ENCODE measurements at regions not wholly inside any gene's neighbourhood (a gene's known extent, or its start where the extent isn't known, plus 50 kb on each side); places are given as distances from the start of the nearest gene placed in this dataset.

DNA sequence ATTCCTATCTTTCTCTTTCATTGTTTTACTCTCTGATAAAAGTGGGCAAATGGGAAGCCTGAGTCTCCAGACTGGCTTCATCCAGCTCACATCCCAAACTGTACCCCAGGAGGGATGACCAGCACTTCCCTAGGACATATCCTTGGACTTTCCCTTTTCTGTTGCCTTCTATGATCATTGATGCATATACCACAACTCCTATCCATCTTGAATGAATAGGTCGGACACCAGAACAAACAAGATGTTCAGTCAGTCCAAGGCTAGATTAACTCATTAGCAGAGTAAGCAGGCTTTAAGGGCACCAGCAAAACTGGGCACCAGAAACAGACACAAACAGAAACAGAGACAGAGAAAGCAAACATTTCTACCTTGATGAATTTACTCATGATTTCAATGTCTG, 159.1 kb upstream of the RGMB start:
- no peak overlapping the region for H3K14ac ChIP-seq (ENCODE audit: low read length)
- H2AK5ac ChIP-seq (ENCODE audit: low read length) = no peak overlapping the region
- no peaks in the 10 kb centered on the region for H3K79me2 ChIP-seq (ENCODE audit: control insufficient read depth, insufficient read depth, low read length, poor library complexity)
- no peaks in the 10 kb centered on the region for H3K9me3 ChIP-seq (ENCODE audit: insufficient read depth, low read depth, low read length)
- no peak overlapping the region for H2BK12ac ChIP-seq (ENCODE audit: low read length)
- no peak overlapping the region for H2BK120ac ChIP-seq (ENCODE audit: insufficient read depth, low read length, poor library complexity)
- no peak overlapping the region for H4K12ac ChIP-seq (ENCODE audit: low read depth, low read length)
- H3K4me1 ChIP-seq (ENCODE audit: control insufficient read depth in 1 of 2, insufficient read depth in 2 of 2, low read length in 2 of 2) = no peaks in the 10 kb centered on the region
- no peak overlapping the region for H2BK5ac ChIP-seq (ENCODE audit: low read depth, low read length, poor library complexity)
- no peak overlapping the region for H4K91ac ChIP-seq (ENCODE audit: low read depth, low read length)
- WGBS (ENCODE audit: extremely low coverage, insufficient coverage, insufficient read length) = no CpG with 5 or more reads among the region's 1 CpG
- no peak overlapping the region for H3K4me3 ChIP-seq (ENCODE audit: low read depth, low read length)
- no peak overlapping the region for H3K9ac ChIP-seq (ENCODE audit: low read length)
- no peak overlapping the region for H3K27ac ChIP-seq (ENCODE audit: low read depth, low read length)
- H3K18ac ChIP-seq (ENCODE audit: low read length) = no peak overlapping the region
- H2AFZ ChIP-seq (ENCODE audit: insufficient read depth, low read length, poor library complexity) = no peak overlapping the region
- H3K23ac ChIP-seq (ENCODE audit: low read length) = no peak overlapping the region
- H3K4ac ChIP-seq (ENCODE audit: low read depth, low read length) = no peak overlapping the region
- DNase-seq = no peak
- no peak overlapping the region for H3K4me2 ChIP-seq (ENCODE audit: low read length)
- no peaks in the 10 kb centered on the region for H3K27me3 ChIP-seq (ENCODE audit: insufficient read depth, low read length)
- H3K79me1 ChIP-seq (ENCODE audit: low read length) = no peaks in the 10 kb centered on the region
- no peak overlapping the region for H4K8ac ChIP-seq (ENCODE audit: low read depth, low read length)
- no peaks in the 10 kb centered on the region for H3K36me3 ChIP-seq (ENCODE audit: control insufficient read depth in 1 of 2, insufficient read depth in 2 of 2, low read length in 2 of 2)

- Histone ChIP-seq H3K79me2 (ENCODE audit: control insufficient read depth, insufficient read depth, low read length, poor library complexity) (no peaks in the 10 kb centered on the region), H3K9ac (ENCODE audit: low read length) (no peak overlapping the region), H3K4ac (ENCODE audit: low read depth, low read length) (no peak overlapping the region), H3K9me3 (ENCODE audit: insufficient read depth, low read depth, low read length) (peaks cover 2% of the 10 kb centered on the region), H3K27me3 (ENCODE audit: insufficient read depth, low read length) (no peaks in the 10 kb centered on the region), H4K8ac (ENCODE audit: low read depth, low read length) (no peak overlapping the region), H2BK120ac (ENCODE audit: insufficient read depth, low read length, poor library complexity) (no peak overlapping the region), H2BK5ac (ENCODE audit: low read depth, low read length, poor library complexity) (no peak overlapping the region), H3K27ac (ENCODE audit: low read depth, low read length) (no peak overlapping the region), H4K91ac (ENCODE audit: low read depth, low read length) (no peak overlapping the region), H3K36me3 (ENCODE audit: control insufficient read depth in 1 of 2, insufficient read depth in 2 of 2, low read length in 2 of 2) (no peaks in the 10 kb centered on the region), H3K79me1 (ENCODE audit: low read length) (no peaks in the 10 kb centered on the region), H3K4me3 (ENCODE audit: low read depth, low read length) (no peak overlapping the region), H4K12ac (ENCODE audit: low read depth, low read length) (no peak overlapping the region), H2AK5ac (ENCODE audit: low read length) (no peak overlapping the region), H3K14ac (ENCODE audit: low read length) (no peak overlapping the region), H2AFZ (ENCODE audit: insufficient read depth, low read length, poor library complexity) (no peak overlapping the region), H3K4me1 (ENCODE audit: control insufficient read depth in 1 of 2, insufficient read depth in 2 of 2, low read length in 2 of 2) (no peaks in the 10 kb centered on the region), H3K18ac (ENCODE audit: low read length) (no peak overlapping the region), H2BK12ac (ENCODE audit: low read length) (no peak overlapping the region), H3K4me2 (ENCODE audit: low read length) (no peak overlapping the region), H3K23ac (ENCODE audit: low read length) (no peak overlapping the region)
- no peak for DNase-seq
- WGBS (ENCODE audit: extremely low coverage, insufficient coverage, insufficient read length) = no CpG with 5 or more reads among the region's 7 CpGs
Measured at GRCh38 chr5:98621821-98622220, 151.6 kb upstream of the RGMB start.

- H3K14ac ChIP-seq (ENCODE audit: low read length) = no peak overlapping the region
- no peak overlapping the region for H3K23ac ChIP-seq (ENCODE audit: low read length)
- no peaks in the 10 kb centered on the region for H3K4me1 ChIP-seq (ENCODE audit: control insufficient read depth in 1 of 2, insufficient read depth in 2 of 2, low read length in 2 of 2)
- no peak overlapping the region for H4K12ac ChIP-seq (ENCODE audit: low read depth, low read length)
- no peak overlapping the region for H2BK5ac ChIP-seq (ENCODE audit: low read depth, low read length, poor library complexity)
- no peaks in the 10 kb centered on the region for H3K27me3 ChIP-seq (ENCODE audit: insufficient read depth, low read length)
- no peak overlapping the region for H3K18ac ChIP-seq (ENCODE audit: low read length)
- H2BK120ac ChIP-seq (ENCODE audit: insufficient read depth, low read length, poor library complexity) = no peak overlapping the region
- no peak overlapping the region for H2AFZ ChIP-seq (ENCODE audit: insufficient read depth, low read length, poor library complexity)
- H2AK5ac ChIP-seq (ENCODE audit: low read length) = no peak overlapping the region
- DNase-seq = peak; percentile 62 to 83
- no peak overlapping the region for H3K4ac ChIP-seq (ENCODE audit: low read depth, low read length)
- H3K79me1 ChIP-seq (ENCODE audit: low read length) = no peaks in the 10 kb centered on the region
- H4K91ac ChIP-seq (ENCODE audit: low read depth, low read length) = no peak overlapping the region
- no peak overlapping the region for H3K9ac ChIP-seq (ENCODE audit: low read length)
- no peak overlapping the region for H3K27ac ChIP-seq (ENCODE audit: low read depth, low read length)
- H3K9me3 ChIP-seq (ENCODE audit: insufficient read depth, low read depth, low read length) = peaks cover 2% of the 10 kb centered on the region
- H4K8ac ChIP-seq (ENCODE audit: low read depth, low read length) = no peak overlapping the region
- no peak overlapping the region for H3K4me3 ChIP-seq (ENCODE audit: low read depth, low read length)
- no peaks in the 10 kb centered on the region for H3K36me3 ChIP-seq (ENCODE audit: control insufficient read depth in 1 of 2, insufficient read depth in 2 of 2, low read length in 2 of 2)
- no CpG with 5 or more reads among the region's 3 CpGs for WGBS (ENCODE audit: extremely low coverage, insufficient coverage, insufficient read length)
- no peak overlapping the region for H2BK12ac ChIP-seq (ENCODE audit: low read length)
- H3K4me2 ChIP-seq (ENCODE audit: low read length) = no peak overlapping the region
- H3K79me2 ChIP-seq (ENCODE audit: control insufficient read depth, insufficient read depth, low read length, poor library complexity) = no peaks in the 10 kb centered on the region
Measured at GRCh38 chr5:98624145-98624880, 149.2 kb upstream of the RGMB start.

DNA sequence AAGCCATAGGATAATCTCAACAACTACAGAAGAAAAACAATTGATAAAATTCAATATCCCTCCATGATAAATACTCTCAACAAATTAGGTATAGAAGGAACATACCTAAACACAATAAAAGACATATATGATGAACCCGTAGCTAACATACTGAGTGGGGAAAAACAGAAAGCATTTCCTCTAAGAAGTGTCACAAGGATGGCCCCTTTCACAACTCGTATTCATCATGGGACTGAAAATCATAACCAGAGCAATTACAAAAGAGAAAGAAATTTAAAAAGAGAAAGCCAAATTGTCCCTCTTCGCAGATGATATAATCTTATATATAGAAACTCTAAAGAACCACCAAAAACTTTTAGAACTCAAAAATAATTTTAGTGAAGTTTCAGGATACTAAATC, 146.3 kb upstream of the RGMB start:
- DNase-seq = no peak
- no peak overlapping the region for H3K9ac ChIP-seq (ENCODE audit: low read length)
- H3K36me3 ChIP-seq (ENCODE audit: control insufficient read depth in 1 of 2, insufficient read depth in 2 of 2, low read length in 2 of 2) = no peaks in the 10 kb centered on the region

More for the DNA sequence above, 146.3 kb upstream of the RGMB start:
- H3K4me2 ChIP-seq (ENCODE audit: low read length) = no peak overlapping the region
- no peaks in the 10 kb centered on the region for H3K79me2 ChIP-seq (ENCODE audit: control insufficient read depth, insufficient read depth, low read length, poor library complexity)
- H2AFZ ChIP-seq (ENCODE audit: insufficient read depth, low read length, poor library complexity) = no peak overlapping the region
- no peak overlapping the region for H3K18ac ChIP-seq (ENCODE audit: low read length)
- no peak overlapping the region for H2BK120ac ChIP-seq (ENCODE audit: insufficient read depth, low read length, poor library complexity)
- no CpG with 5 or more reads among the region's 3 CpGs for WGBS (ENCODE audit: extremely low coverage, insufficient coverage, insufficient read length)
- H3K27me3 ChIP-seq (ENCODE audit: insufficient read depth, low read length) = no peaks in the 10 kb centered on the region
- H4K8ac ChIP-seq (ENCODE audit: low read depth, low read length) = no peak overlapping the region
- no peak overlapping the region for H4K12ac ChIP-seq (ENCODE audit: low read depth, low read length)
- no peak overlapping the region for H3K4ac ChIP-seq (ENCODE audit: low read depth, low read length)
- H3K4me3 ChIP-seq (ENCODE audit: low read depth, low read length) = no peak overlapping the region
- H4K91ac ChIP-seq (ENCODE audit: low read depth, low read length) = no peak overlapping the region
- H2BK5ac ChIP-seq (ENCODE audit: low read depth, low read length, poor library complexity) = no peak overlapping the region
- no peak overlapping the region for H2BK12ac ChIP-seq (ENCODE audit: low read length)
- H3K4me1 ChIP-seq (ENCODE audit: control insufficient read depth in 1 of 2, insufficient read depth in 2 of 2, low read length in 2 of 2) = no peaks in the 10 kb centered on the region
- H3K14ac ChIP-seq (ENCODE audit: low read length) = no peak overlapping the region
- no peak overlapping the region for H2AK5ac ChIP-seq (ENCODE audit: low read length)
- H3K27ac ChIP-seq (ENCODE audit: low read depth, low read length) = no peak overlapping the region
- H3K9me3 ChIP-seq (ENCODE audit: insufficient read depth, low read depth, low read length) = peaks cover 2% of the 10 kb centered on the region
- H3K79me1 ChIP-seq (ENCODE audit: low read length) = no peaks in the 10 kb centered on the region
- no peak overlapping the region for H3K23ac ChIP-seq (ENCODE audit: low read length)
